Mucosa of descending colon (tissue), 3 donors: ENCODE measurements at regions not wholly inside any gene's neighbourhood (a gene's known extent, or its start where the extent isn't known, plus 50 kb on each side); places are given as distances from the start of the nearest gene placed in this dataset.
"Not testable (repeated sequence)": the region's sequence is repeated elsewhere in the genome, so short reads cannot be mapped to it uniquely, and the experiment has no call there.

ENCODE experiments used
- ATAC-seq: fragments of 200-7000 bp; cut with Tn5 transposase; one replicate; pipeline ENCODE4 v1.9.1; 2020; ENCODE audit warnings: mild to moderate bottlenecking, moderate library complexity
- DNase-seq, 3 donors: peaks; one replicate each; pipeline ENCODE4 v3.0.0-alpha.2; 2020
- H3K36me3 ChIP-seq: fragments of 200-600 bp; one replicate; pipeline ENCODE4 v1.8.0; 2021; ENCODE audit warnings: low read depth, mild to moderate bottlenecking
- H3K4me1 ChIP-seq: fragments of 200-600 bp; one replicate; pipeline ENCODE4 v1.8.0; 2021; ENCODE audit warnings: low read depth, mild to moderate bottlenecking
- H3K4me3 ChIP-seq: fragments of 200-600 bp; one replicate; pipeline ENCODE4 v1.8.0; 2021; ENCODE audit warnings: mild to moderate bottlenecking
- H3K9me3 ChIP-seq: fragments of 200-600 bp; one replicate; pipeline ENCODE4 v1.8.0; 2021; ENCODE audit warnings: mild to moderate bottlenecking
- intact Hi-C, 2 donors: fragments of 100-400 bp; cut with DNase I in 1 of 2; cut with micrococcal nuclease in 1 of 2; formaldehyde crosslinking; loops; one replicate each; pipeline versions ENCODE4 v1.11.0 to v1.11.1; 2022; cut with DNase I, micrococcal nuclease
- TF ChIP-seq, protein P1 (sequence below): fragments of 200-600 bp; IDR thresholded peaks from one replicate; pipeline ENCODE4 v1.8.0; 2022; ENCODE audit warnings: antibody characterized with exemption, mild to moderate bottlenecking
- donor health status: DM: no; HTN: no; CAD: no; lungs with moderate emphysema.
- donor health status: DM: no; HTN: no; CAD: no.
- donor health status: DM: no; HTN: yes; CAD: no.

- intact Hi-C loops: no loop called here
- no peaks in the 10 kb centered on the region for H3K9me3 ChIP-seq
- ATAC-seq (no peak), DNase-seq (no peak)
- no peaks in the 10 kb centered on the region for H3K36me3 ChIP-seq
- H3K4me3 ChIP-seq: no peak overlapping the region
- TF ChIP-seq, protein P1, sequence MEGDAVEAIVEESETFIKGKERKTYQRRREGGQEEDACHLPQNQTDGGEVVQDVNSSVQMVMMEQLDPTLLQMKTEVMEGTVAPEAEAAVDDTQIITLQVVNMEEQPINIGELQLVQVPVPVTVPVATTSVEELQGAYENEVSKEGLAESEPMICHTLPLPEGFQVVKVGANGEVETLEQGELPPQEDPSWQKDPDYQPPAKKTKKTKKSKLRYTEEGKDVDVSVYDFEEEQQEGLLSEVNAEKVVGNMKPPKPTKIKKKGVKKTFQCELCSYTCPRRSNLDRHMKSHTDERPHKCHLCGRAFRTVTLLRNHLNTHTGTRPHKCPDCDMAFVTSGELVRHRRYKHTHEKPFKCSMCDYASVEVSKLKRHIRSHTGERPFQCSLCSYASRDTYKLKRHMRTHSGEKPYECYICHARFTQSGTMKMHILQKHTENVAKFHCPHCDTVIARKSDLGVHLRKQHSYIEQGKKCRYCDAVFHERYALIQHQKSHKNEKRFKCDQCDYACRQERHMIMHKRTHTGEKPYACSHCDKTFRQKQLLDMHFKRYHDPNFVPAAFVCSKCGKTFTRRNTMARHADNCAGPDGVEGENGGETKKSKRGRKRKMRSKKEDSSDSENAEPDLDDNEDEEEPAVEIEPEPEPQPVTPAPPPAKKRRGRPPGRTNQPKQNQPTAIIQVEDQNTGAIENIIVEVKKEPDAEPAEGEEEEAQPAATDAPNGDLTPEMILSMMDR: no peak
- no peaks in the 10 kb centered on the region for H3K4me1 ChIP-seq
These were observed 396.2 kb upstream of the CDIN1 start for GRCh38 chr15:36183201-36183600.

- no peak for DNase-seq
These were observed 394.0 kb upstream of the CDIN1 start for GRCh38 chr15:36185438-36185837.

DNA sequence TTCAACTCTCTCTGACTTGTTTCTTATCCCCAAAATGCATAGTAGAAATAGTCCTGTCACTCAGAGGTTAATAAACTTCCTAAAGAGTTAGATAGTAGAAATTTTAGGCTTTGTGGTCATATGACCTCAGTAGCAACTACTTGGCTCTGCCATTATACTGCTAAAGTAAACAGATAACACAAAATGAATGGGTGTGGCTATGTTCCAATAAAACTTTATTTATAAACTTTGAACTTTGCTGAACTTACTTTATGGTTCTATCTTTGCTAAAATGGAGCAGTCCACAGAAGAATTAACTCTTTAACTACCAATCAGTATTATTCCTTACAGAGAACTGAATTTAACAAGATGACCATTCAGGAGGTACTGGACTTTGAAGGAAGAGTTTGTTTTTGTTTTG is 393.6 kb upstream of the CDIN1 start:
- no peaks in the 10 kb centered on the region for H3K9me3 ChIP-seq
- TF ChIP-seq, protein P1: no peak
- DNase-seq (no peak), ATAC-seq (peak; percentile 76)
- no peaks in the 10 kb centered on the region for H3K4me1 ChIP-seq
- intact Hi-C loops: no loop called here
- H3K36me3 ChIP-seq: no peaks in the 10 kb centered on the region
- H3K4me3 ChIP-seq: no peak overlapping the region

More at GRCh38 chr15:36185438-36185837, 394.0 kb upstream of the CDIN1 start:
- intact Hi-C loops: no loop called here
- TF ChIP-seq, protein P1: no peak
- no peak for ATAC-seq
- no peaks in the 10 kb centered on the region for H3K36me3 ChIP-seq
- no peaks in the 10 kb centered on the region for H3K9me3 ChIP-seq
- no peaks in the 10 kb centered on the region for H3K4me1 ChIP-seq
- no peak overlapping the region for H3K4me3 ChIP-seq

GRCh38 chr15:36186376-36186775 is 393.1 kb upstream of the CDIN1 start:
- intact Hi-C loops: no loop called here
- TF ChIP-seq, protein P1: no peak
- no peaks in the 10 kb centered on the region for H3K4me1 ChIP-seq
- no peaks in the 10 kb centered on the region for H3K9me3 ChIP-seq
- DNase-seq: no peak
- H3K36me3 ChIP-seq: no peaks in the 10 kb centered on the region
- ATAC-seq: no peak
- no peak overlapping the region for H3K4me3 ChIP-seq

DNA sequence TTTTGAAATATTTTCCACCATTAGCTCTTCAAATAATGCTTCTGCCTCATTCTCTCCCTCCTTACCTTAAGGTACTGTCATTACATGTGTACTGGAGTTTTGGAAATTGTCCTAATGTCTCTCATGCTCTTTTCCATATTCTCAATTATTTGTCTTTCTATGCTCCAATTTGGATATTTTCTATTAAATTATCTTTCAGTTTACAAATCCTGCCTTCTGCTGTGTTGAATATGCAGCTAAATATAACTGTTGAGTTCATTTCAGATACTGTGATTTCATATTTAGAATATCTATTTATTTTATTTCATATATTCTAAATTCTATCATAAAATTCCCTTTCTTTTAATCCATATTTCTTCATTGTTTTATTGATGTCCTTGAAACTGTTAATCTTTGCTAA is 388.0 kb upstream of the CDIN1 start:
- H3K4me1 ChIP-seq: no peaks in the 10 kb centered on the region
- H3K4me3 ChIP-seq: no peak overlapping the region
- no peak for DNase-seq
- TF ChIP-seq, protein P1: no peak
- no peaks in the 10 kb centered on the region for H3K36me3 ChIP-seq
- intact Hi-C loops: no loop called here
- no peaks in the 10 kb centered on the region for H3K9me3 ChIP-seq
- ATAC-seq: no peak

DNA sequence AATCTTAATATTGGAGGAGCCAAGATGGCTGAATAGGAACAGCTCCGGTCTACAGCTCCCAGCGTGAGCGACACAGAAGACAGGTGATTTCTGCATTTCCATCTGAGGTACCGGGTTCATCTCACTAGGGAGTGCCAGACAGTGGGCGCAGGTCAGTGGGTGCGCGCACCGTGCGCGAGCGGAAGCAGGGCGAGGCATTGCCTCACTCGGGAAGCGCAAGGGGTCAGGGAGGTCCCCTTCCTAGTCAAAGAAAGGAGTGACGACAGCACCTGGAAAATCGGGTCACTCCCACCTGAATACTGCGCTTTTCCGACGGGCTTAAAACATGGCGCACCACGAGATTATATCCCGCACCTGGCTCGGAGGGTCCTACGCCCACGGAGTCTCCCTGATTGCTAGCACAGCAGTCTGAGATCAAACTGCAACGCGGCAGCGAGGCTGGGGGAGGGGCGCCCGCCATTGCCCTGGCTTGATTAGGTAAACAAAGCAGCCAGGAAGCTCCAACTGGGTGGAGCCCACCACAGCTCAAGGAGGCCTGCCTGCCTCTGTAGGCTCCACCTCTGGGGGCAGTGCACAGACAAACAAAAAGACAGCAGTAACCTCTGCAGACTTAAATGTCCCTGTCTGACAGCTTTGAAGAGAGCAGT is 383.9 kb upstream of the CDIN1 start:
- DNase-seq, ATAC-seq, H3K36me3 ChIP-seq, intact Hi-C loops, H3K4me1 ChIP-seq, H3K4me3 ChIP-seq, H3K9me3 ChIP-seq: not testable (repeated sequence)
